ENCODE measurements at regions not wholly inside any gene's neighbourhood (a gene's known extent, or its start where the extent isn't known, plus 50 kb on each side); places are given as distances from the start of the nearest gene placed in this dataset.
A peak's percentile ranks its signal among the peaks of the same experiment; 100 is the strongest.

DNA sequence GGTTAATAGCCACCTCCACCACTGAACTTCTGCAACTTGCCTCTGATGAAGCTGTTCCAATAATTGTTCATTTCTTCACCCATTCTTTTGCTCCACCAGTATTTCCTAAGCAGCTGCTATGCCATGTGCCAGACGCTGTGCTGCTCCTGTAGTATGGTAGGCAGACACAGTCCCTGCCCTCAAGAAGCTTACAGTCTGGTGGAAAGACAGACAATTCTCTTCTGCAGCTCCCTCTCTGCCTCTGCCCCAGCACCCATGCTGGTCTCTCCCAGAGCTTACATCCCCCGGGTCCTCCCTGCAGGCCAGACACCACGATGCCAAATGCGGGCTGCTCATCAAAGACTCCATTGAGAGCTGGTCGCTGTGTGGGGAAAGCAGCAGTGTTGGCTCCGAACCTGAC lies 111.6 kb upstream of the ESRRB start:
- no peak for DNase-seq (ENCODE audit: low read depth in 1 of 2, low spot score in 1 of 2)
- in situ Hi-C loops (cut with HindIII; ENCODE audit: low pct_unique_long_range_greater_than_20kb, low sequenced_read_pairs), result no loop called here
- TF ChIP-seq JUND (IDR thresholded peaks at IDR 0.05; ENCODE audit: low read depth), result no peak

DNA sequence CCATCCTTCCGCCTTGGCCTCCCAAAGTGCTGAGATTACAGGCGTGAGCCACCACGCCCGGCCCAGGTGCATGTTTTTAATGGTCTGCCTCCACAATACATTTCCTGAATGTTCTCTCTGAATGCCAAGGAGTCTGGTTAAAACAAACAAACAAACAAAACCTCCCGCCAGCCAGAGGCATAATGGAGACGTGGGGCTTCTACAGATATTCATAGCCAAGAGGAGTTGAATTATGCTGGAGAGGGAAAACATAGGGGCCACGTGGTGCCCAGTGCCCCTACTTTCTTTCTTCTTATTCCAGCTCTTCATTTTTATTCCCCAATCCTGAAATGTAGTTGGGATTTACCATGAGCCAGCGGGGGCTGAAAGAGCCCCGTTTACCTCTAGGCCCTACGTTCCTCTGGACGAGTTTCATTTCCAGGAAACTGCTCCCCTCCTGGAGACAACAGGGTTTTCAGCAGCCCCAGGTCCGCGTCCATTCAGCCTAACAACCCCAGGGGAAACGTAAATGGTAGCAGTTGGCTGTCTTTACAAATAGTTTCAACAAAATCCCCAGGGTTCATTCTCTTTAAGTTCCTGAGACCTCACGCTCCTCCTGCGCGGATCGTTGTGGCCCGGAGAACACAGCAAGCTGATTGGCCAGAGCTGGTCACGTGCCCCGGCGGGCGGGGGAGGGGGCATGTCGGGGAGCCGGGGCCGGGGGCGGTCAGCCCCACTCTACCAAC lies 108.5 kb upstream of the ESRRB start:
- in situ Hi-C loops (cut with HindIII; ENCODE audit: low pct_unique_long_range_greater_than_20kb, low sequenced_read_pairs), result no loop called here
- DNase-seq (ENCODE audit: low read depth in 1 of 2, low spot score in 1 of 2), result peak; percentile 71 to 78
- TF ChIP-seq JUND (IDR thresholded peaks at IDR 0.05; ENCODE audit: low read depth), result no peak

DNA sequence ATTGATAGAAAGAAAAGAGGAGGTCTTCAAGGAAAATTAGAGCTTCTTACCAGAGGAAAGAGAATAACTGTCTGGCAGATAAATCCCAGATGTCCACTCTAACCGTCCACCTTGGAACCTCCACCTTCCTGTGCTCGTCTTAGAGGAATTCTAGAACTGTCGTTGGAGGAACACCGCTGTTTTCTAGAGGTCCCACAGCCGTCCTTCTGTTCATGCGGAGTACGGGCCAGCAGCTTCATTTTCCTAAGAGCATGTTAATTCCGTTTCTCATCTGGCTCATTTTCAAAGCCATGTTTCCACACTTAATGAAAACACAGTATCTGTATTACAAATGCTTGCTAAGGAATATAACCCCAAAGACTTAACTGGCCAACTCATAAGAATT lies 107.9 kb upstream of the ESRRB start:
- no peak for TF ChIP-seq JUND (IDR thresholded peaks at IDR 0.05; ENCODE audit: low read depth)
- no peak for DNase-seq (ENCODE audit: low read depth in 1 of 2, low spot score in 1 of 2)
- in situ Hi-C loops (cut with HindIII; ENCODE audit: low pct_unique_long_range_greater_than_20kb, low sequenced_read_pairs), result no loop called here

DNA sequence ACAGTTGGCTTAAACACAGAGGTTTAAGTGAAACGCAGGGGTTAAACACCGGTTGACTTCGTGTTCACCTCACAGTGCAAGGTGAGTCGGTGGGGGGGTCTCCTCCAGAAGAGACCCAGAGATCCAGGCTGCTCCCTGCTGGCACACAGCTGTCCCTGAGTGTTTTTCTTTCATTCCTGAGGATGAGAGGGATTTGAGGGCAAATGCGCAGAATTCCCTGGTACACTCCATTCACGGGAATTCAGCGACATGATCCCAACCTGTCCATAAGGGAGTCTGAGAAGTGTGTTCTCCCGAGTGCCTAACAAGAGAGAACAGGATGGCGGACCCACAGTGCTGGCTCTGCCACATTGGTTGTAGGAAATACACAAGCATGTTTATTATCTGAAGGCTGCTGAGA lies 107.2 kb upstream of the ESRRB start:
- in situ Hi-C loops (cut with HindIII; ENCODE audit: low pct_unique_long_range_greater_than_20kb, low sequenced_read_pairs), result no loop called here
- no peak for TF ChIP-seq JUND (IDR thresholded peaks at IDR 0.05; ENCODE audit: low read depth)
- DNase-seq (ENCODE audit: low read depth in 1 of 2, low spot score in 1 of 2), result no peak

DNA sequence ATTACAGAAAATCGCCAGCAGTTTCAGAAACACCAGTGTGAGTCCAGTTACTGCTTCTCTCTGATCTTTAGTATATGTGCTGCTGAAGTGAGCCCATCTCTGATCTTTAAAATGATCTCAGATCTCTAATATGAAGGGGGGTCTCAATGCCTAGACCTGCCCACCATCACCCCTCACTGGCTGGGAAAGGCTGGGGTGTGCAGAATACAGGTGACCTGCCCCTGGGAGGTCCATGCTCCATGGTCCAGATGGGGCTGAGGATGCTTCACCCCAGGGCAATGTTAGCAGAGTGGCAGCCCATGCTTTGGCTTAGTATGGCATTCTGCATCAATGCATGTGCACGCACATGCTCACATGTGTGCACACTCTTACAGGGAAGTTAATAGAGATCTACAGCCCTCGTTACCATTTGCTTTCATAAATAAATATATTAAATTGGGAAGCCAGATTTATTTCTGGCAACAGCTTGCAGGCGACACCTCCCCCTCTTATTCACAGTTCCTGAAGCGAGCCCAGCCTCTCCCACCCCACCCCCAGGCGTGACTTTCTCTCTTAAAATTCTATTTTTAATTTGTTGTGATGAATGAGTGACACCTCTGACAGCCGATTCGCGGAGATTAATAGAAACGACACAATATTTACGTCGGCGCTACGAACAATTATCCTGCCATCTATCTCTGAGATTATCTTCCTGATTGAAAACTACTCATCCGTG lies 104.7 kb upstream of the ESRRB start:
- in situ Hi-C loops (cut with HindIII; ENCODE audit: low pct_unique_long_range_greater_than_20kb, low sequenced_read_pairs), result no loop called here
- DNase-seq (ENCODE audit: low read depth in 1 of 2, low spot score in 1 of 2), result no peak
- no peak for TF ChIP-seq JUND (IDR thresholded peaks at IDR 0.05; ENCODE audit: low read depth)

DNA sequence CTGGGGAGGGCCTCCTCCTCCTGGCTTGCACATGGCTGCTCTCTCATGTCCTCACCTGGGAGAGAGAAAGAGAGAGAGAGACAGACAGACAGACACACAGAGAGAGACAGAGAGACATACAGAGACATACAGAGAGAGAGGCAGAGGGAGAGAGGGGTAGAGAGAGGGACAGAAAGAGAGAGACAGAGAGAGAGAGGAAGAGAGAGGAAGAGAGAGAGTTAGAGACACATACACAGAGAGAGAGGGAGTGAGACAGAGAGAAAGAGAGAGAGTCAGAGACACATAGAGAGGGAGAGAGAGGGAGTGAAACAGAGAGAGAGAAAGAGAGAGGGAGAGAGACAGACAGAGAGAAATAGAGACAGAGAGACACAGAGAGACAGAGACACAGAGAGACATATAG lies 103.6 kb upstream of the ESRRB start:
- TF ChIP-seq JUND (IDR thresholded peaks at IDR 0.05; ENCODE audit: low read depth), result no peak
- in situ Hi-C loops (cut with HindIII; ENCODE audit: low pct_unique_long_range_greater_than_20kb, low sequenced_read_pairs), result no loop called here
- no peak for DNase-seq (ENCODE audit: low read depth in 1 of 2, low spot score in 1 of 2)

DNA sequence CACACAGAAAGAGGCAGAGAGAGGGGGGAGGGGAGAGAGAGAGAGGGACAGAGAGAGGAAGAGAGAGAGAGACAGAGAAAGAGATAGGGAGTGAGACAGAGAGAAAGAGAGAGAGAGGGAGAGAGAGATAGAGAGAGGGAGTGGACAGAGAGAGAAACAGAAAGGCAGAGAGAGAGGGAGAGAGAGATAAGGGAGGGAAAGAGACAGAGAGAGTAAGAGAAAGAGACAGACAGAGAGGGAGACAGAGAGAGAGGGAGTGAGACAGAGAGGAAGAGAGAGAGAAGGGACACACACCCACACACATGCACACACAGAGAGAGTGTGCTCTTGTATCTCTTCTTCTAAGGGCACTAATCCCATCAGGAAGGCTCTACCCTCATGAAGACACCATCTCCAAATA lies 103.2 kb upstream of the ESRRB start:
- no peak for TF ChIP-seq JUND (IDR thresholded peaks at IDR 0.05; ENCODE audit: low read depth)
- in situ Hi-C loops (cut with HindIII; ENCODE audit: low pct_unique_long_range_greater_than_20kb, low sequenced_read_pairs), result no loop called here
- DNase-seq (ENCODE audit: low read depth in 1 of 2, low spot score in 1 of 2), result no peak

DNA sequence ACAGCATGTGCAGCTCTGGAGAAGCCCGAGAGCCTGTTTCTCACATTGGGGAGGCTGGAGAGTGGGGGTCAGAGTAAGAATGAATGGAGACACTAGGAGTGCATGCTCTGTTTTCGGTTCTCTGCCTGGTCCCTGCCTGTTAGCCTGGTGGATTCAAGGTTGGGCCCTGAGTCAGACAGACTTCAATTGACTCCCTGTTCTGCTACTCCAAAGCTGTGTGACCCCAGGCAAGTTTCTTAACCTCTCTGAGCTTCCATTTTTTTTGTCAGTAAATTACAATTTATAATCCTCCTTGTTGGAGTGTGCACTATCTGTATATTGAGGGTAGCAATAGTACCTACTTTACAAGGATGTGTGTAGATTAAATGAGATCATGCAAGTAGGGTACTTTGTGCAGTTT lies 102.6 kb upstream of the ESRRB start:
- in situ Hi-C loops (cut with HindIII; ENCODE audit: low pct_unique_long_range_greater_than_20kb, low sequenced_read_pairs), result no loop called here
- no peak for DNase-seq (ENCODE audit: low read depth in 1 of 2, low spot score in 1 of 2)
- TF ChIP-seq JUND (IDR thresholded peaks at IDR 0.05; ENCODE audit: low read depth), result no peak

DNA sequence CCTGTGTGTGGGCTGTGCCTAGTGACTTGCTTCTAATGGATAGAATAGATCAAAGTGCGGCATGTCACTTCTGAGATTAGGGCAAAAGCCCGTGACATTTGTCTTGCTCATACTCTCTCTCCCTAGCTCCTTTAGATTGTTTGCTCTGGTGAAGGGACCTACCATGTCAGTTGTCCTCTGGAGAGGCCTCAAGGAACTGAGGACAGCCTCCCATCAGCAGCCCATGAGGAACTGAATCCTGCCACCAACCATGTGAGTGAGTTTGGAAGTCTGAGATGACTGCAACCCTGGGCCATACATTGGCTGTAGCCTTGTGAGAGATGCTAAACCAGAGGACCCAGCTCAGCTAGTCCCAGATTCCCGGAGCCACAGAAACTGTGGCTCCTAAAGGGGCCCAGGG lies 101.6 kb upstream of the ESRRB start:
- DNase-seq (ENCODE audit: low read depth in 1 of 2, low spot score in 1 of 2), result no peak
- in situ Hi-C loops (cut with HindIII; ENCODE audit: low pct_unique_long_range_greater_than_20kb, low sequenced_read_pairs), result no loop called here
- no peak for TF ChIP-seq JUND (IDR thresholded peaks at IDR 0.05; ENCODE audit: low read depth)

DNA sequence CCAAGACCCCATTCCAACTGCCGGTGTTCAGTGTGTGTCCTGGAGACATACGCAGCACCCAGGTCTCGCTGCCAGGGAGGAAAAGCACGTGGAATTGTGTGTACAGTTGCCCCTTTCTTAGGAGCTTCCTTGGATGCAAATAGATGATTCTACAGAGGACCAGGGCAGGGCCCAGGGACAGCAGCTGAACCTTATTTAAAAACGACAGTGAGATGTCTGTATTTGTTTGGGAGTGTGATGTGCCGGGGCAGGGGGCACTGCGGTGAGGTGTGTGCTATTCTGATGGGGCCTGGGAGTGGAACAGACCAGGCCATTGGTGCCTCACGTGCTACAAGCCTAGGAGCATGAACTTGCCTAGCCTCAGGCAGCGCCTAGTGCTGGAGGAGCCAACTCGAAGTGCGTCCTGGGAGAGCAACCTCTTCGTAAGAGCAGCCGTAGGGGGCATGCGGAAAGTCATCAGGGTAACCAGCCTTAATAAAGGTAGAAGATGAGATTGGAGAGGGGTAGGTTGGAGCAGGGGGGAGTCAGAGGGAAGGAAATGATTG lies 98.3 kb upstream of the ESRRB start:
- in situ Hi-C loops (cut with HindIII; ENCODE audit: low pct_unique_long_range_greater_than_20kb, low sequenced_read_pairs), result no loop called here
- no peak for TF ChIP-seq JUND (IDR thresholded peaks at IDR 0.05; ENCODE audit: low read depth)

DNA sequence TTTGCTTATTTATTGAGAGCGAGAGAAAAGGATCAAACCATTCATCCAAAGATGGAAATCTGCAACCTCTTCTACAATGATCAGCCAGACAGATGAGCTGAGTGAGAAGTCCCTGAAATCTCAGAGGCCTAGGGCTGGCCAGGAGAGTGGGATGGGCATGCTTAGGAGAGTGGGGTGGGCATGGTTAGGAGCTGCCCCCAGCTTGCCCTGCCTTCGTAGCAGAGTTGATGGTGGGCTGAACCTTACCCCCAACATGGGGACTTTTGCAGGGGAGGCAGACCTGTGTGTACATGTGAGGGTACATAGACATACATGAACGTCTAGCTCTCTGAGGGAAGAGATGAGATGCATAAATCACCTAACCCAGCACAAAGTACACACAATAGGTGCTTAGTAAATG lies 95.7 kb upstream of the ESRRB start:
- TF ChIP-seq JUND (IDR thresholded peaks at IDR 0.05; ENCODE audit: low read depth), result no peak
- in situ Hi-C loops (cut with HindIII; ENCODE audit: low pct_unique_long_range_greater_than_20kb, low sequenced_read_pairs), result no loop called here

More for the DNA sequence above, 98.3 kb upstream of the ESRRB start:
- no peak for DNase-seq (ENCODE audit: low read depth in 1 of 2, low spot score in 1 of 2)

DNA sequence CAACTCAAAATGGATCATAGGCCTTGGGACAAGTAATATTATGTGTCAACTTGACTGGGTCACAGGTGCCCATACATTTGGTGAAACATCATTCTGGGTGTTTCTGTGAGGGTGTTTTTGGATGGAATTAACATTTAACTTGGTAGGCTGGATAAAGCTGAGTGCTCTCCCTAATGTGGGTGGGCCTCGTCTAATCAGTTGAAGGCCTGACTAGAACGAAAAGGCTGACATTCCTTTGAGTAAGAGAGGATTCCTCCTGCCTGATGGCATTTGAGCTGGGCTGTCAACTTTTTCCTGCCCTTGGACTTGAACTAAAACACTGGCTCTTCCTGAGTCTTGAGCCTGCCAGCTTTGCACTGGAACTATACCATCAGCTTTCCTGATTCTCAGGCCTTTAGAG lies 93.4 kb upstream of the ESRRB start:
- no peak for DNase-seq (ENCODE audit: low read depth in 1 of 2, low spot score in 1 of 2)
- in situ Hi-C loops (cut with HindIII; ENCODE audit: low pct_unique_long_range_greater_than_20kb, low sequenced_read_pairs), result no loop called here
- TF ChIP-seq JUND (IDR thresholded peaks at IDR 0.05; ENCODE audit: low read depth), result no peak

More for the DNA sequence above, 95.7 kb upstream of the ESRRB start:
- no peak for DNase-seq (ENCODE audit: low read depth in 1 of 2, low spot score in 1 of 2)

DNA sequence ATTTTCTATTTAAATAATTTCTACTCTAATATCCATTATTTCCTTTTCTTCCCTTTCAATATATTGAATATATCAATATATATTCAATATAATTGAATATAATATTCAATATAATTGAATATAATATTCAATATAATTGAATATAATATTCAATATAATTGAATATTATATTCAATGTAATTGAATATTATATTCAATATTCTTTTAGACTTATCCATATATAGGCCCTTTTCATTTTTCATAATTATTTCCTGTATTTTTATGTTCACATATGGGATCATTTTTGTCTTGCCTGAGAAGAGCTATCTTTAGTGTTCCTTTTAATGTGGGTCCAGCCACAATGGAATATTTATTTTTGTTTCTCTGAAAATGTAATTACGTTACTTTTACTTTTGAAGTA lies 88.9 kb upstream of the ESRRB start:
- in situ Hi-C loops (cut with HindIII; ENCODE audit: low pct_unique_long_range_greater_than_20kb, low sequenced_read_pairs), result no loop called here
- no peak for DNase-seq (ENCODE audit: low read depth in 1 of 2, low spot score in 1 of 2)
- no peak for TF ChIP-seq JUND (IDR thresholded peaks at IDR 0.05; ENCODE audit: low read depth)

Data from T47D (cell line).